HL-60 (cell line): ENCODE measurements at regions not wholly inside any gene's neighbourhood (a gene's known extent, or its start where the extent isn't known, plus 50 kb on each side); places are given as distances from the start of the nearest gene placed in this dataset.

ENCODE experiments used
- DNase-seq, 2 experiments: peaks; one replicate each; pipeline ENCODE4 v3.0.0-alpha.2; 2010 to 2020; ENCODE audit warnings: low read depth in 1 of 2, low spot score in 1 of 2
- H3K27ac ChIP-seq: fragments of 250-450 bp; sonication (Bioruptor Pico); replicated peaks from 2 replicates; pipeline ENCODE4 v1.5.1; 2020; ENCODE audit warnings: mild to moderate bottlenecking, moderate library complexity
- H3K27me3 ChIP-seq: fragments of 250-450 bp; sonication (Bioruptor Pico); 2 replicates; pipeline ENCODE4 v1.5.1; 2021; ENCODE audit warnings: mild to moderate bottlenecking, moderate library complexity; ENCODE audit not compliant: insufficient read depth, poor library complexity, severe bottlenecking
- H3K4me3 ChIP-seq: replicated peaks from 2 replicates; pipeline ENCODE4 v1.5.1; 2011; ENCODE audit warnings: mild to moderate bottlenecking, control low read depth, low read length; ENCODE audit not compliant: insufficient read depth
- GABPA ChIP-seq: IDR thresholded peaks from 2 replicates; pipeline ENCODE4 v1.6.1; 2012; ENCODE audit warnings: low read depth
- POLR2AphosphoS5 ChIP-seq: IDR thresholded peaks from 2 replicates; pipeline ENCODE4 v1.6.1; 2012; ENCODE audit warnings: low read depth
- REST ChIP-seq: IDR thresholded peaks from 2 replicates; pipeline ENCODE4 v1.6.1; 2012; ENCODE audit warnings: low read depth; ENCODE audit not compliant: insufficient replicate concordance
- SPI1 ChIP-seq: IDR thresholded peaks from 2 replicates; pipeline ENCODE4 v1.6.1; 2012; ENCODE audit warnings: low read depth, mild to moderate bottlenecking, borderline replicate concordance
- TF ChIP-seq, protein P1 (sequence below): IDR thresholded peaks from one replicate; pipeline ENCODE4 v1.5.1; 2011; ENCODE audit warnings: low read length, control low read depth, inconsistent platforms; ENCODE audit not compliant: insufficient read depth

- H3K27me3 ChIP-seq = no peaks in the 10 kb centered on the region
- H3K4me3 ChIP-seq = no peak overlapping the region
- H3K27ac ChIP-seq = peak overlapping the region; percentile 75
- peak; percentile 46 to 52 for DNase-seq
- TF ChIP-seq POLR2AphosphoS5 (peak; percentile 15; the same call in 1 of the 2 replicates), SPI1 (no peak)
Measured at GRCh38 chr16:85527042-85527766, 85.9 kb upstream of the GSE1 start.

DNA sequence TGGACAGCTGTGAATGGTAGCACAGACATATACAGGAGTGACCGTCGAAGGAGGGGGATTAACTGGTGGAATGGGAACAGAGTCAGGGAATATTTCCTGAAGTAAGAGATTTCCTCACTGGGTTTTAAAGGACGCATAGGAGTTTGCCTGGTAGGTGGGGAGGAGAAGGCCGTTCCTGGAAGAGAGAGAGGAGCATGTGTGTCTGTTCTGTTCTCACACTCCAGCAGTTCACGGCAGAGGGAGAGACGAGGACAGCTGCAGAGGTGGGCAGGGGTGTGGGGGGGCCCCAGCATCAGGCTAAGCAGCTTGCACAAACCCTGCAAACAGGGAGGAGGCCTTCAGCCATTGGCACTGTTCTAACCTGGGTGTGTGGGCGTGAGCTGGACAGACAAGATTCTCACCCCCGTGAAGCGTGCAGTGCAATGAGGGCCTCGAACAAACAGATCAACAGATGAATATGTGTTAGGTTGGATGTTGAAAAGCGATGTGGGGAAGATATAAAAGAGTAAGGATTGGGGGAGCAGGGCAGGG lies 85.3 kb upstream of the GSE1 start:
- Histone ChIP-seq H3K27me3 (no peaks in the 10 kb centered on the region), H3K4me3 (no peak overlapping the region), H3K27ac (peak overlapping the region; percentile 75)
- DNase-seq = peak in 1 of 2 experiments; percentile 27
- TF ChIP-seq GABPA = no peak
- TF ChIP-seq, protein P1, sequence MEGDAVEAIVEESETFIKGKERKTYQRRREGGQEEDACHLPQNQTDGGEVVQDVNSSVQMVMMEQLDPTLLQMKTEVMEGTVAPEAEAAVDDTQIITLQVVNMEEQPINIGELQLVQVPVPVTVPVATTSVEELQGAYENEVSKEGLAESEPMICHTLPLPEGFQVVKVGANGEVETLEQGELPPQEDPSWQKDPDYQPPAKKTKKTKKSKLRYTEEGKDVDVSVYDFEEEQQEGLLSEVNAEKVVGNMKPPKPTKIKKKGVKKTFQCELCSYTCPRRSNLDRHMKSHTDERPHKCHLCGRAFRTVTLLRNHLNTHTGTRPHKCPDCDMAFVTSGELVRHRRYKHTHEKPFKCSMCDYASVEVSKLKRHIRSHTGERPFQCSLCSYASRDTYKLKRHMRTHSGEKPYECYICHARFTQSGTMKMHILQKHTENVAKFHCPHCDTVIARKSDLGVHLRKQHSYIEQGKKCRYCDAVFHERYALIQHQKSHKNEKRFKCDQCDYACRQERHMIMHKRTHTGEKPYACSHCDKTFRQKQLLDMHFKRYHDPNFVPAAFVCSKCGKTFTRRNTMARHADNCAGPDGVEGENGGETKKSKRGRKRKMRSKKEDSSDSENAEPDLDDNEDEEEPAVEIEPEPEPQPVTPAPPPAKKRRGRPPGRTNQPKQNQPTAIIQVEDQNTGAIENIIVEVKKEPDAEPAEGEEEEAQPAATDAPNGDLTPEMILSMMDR = no peak
- TF ChIP-seq POLR2AphosphoS5 = no peak
- TF ChIP-seq SPI1 = no peak
- no peak for TF ChIP-seq REST

- peak in 1 of 2 experiments; percentile 49 for DNase-seq
- TF ChIP-seq POLR2AphosphoS5 (no peak), REST (no peak), SPI1 (peak; percentile 15; the same call in 1 of the 2 replicates)
- no peak overlapping the region for H3K4me3 ChIP-seq
- H3K27ac ChIP-seq = peak overlapping the region; percentile 75
- H3K27me3 ChIP-seq = no peaks in the 10 kb centered on the region
Measured at GRCh38 chr16:85528528-85529387, 84.4 kb upstream of the GSE1 start.

GRCh38 chr16:85529489-85530369 lies 83.4 kb upstream of the GSE1 start:
- Histone ChIP-seq H3K27me3 (no peaks in the 10 kb centered on the region), H3K4me3 (no peak overlapping the region), H3K27ac (peak overlapping the region; percentile 75)
- TF ChIP-seq REST (no peak), SPI1 (no peak), GABPA (no peak), POLR2AphosphoS5 (no peak)
- TF ChIP-seq, protein P1 = no peak
- DNase-seq = no peak
